Thymus (tissue), 11 donors: ENCODE measurements at regions not wholly inside any gene's neighbourhood (a gene's known extent, or its start where the extent isn't known, plus 50 kb on each side); places are given as distances from the start of the nearest gene placed in this dataset.

Experiments used
- DNase-seq, 9 donors: peaks; one replicate each; pipeline ENCODE4 v3.0.0-alpha.2; 2013; ENCODE audit warnings: low spot score in 9 of 9, low read depth in 6 of 9, missing footprints in 1 of 9
- H3K27ac ChIP-seq, 2 donors: one replicate each; pipeline ENCODE4 v1.5.1; 2013; ENCODE audit warnings: control low read depth in 1 of 2, low read depth in 1 of 2, low read length in 1 of 2, mild to moderate bottlenecking in 1 of 2, moderate library complexity in 1 of 2
- H3K27me3 ChIP-seq, 2 donors: one replicate each; pipeline ENCODE4 v1.5.1; 2013; ENCODE audit warnings: low read length in 1 of 2; ENCODE audit not compliant: control insufficient read depth in 2 of 2, insufficient read depth in 1 of 2
- H3K36me3 ChIP-seq, 2 donors: one replicate each; pipeline ENCODE4 v1.5.1; 2013; ENCODE audit warnings: low read length in 1 of 2, mild to moderate bottlenecking in 1 of 2, moderate library complexity in 1 of 2; ENCODE audit not compliant: control insufficient read depth in 2 of 2, insufficient read depth in 2 of 2
- H3K4me1 ChIP-seq, 2 donors: one replicate each; pipeline ENCODE4 v1.5.1; 2013; ENCODE audit warnings: low read length in 2 of 2; ENCODE audit not compliant: control insufficient read depth in 2 of 2, insufficient read depth in 2 of 2
- H3K4me3 ChIP-seq, 2 donors: one replicate each; pipeline ENCODE4 v1.5.1; 2013; ENCODE audit warnings: low read length in 2 of 2, control low read depth in 1 of 2, mild to moderate bottlenecking in 1 of 2
- H3K9me3 ChIP-seq, 2 donors: one replicate each; pipeline ENCODE4 v1.5.1; 2013; ENCODE audit warnings: low read length in 1 of 2, mild to moderate bottlenecking in 1 of 2; ENCODE audit not compliant: control insufficient read depth in 2 of 2, insufficient read depth in 1 of 2
- WGBS: extraction: QIAGEN DNeasy Blood & Tissue Kit; methylation state at CpG from one replicate; pipeline ENCODE4 v1.1.7; 2013; 5-methylcytosine and 5-hydroxymethylcytosine counted together
- donor health status: healthy.

DNA sequence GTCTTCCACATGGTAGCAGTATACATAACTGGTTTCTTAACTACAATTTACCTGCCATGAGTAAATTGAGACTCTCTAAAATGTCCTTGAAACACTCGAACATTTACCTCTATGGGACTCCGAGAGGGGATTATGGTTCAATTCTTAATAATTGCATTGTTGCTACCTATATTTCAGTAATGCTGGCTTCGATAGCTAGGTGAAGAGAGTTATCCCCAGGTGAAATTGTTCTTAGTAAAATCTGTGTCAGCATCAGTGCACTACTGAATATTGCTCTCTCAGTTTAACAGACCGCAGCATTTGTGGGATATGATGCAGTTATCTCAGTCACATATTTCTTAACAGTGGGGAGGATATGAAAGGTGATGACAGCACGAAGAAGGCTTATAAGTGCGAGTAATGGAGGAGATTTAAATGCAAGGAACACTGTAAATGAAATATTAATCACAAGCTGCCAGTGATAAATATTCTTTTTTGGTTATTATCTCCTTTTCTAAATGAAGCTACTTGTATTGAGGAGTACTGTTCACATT lies 801.9 kb downstream of the BRINP3 start:
- Histone ChIP-seq H3K27ac (no peak overlapping the region), H3K9me3 (no peaks in the 10 kb centered on the region), H3K27me3 (no peaks in the 10 kb centered on the region), H3K4me3 (no peak overlapping the region), H3K36me3 (no peaks in the 10 kb centered on the region), H3K4me1 (no peaks in the 10 kb centered on the region)
- DNase-seq = no peak
- WGBS = 85% methylated on average over 6 of the region's 6 CpGs

DNA sequence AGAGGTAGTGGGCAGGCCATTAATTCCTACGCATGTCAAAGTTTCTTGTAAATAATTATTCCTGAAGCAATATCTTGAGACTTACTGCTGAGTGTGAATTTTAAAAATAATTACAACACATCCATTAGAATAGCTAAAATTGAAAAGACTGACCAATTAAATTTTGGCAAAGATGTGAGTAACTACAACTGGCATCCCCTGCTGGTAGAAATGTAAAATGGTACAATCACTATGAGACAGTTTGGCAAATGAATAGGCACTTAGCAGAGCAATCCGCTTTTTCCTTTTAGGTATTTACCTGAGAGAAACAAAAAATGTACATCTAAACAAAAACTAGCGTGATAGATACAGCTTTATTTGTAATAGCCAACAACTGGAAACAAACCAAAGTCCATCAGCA lies 798.9 kb downstream of the BRINP3 start:
- H3K4me1 ChIP-seq = no peaks in the 10 kb centered on the region
- DNase-seq = no peak
- no peaks in the 10 kb centered on the region for H3K9me3 ChIP-seq
- H3K4me3 ChIP-seq = no peak overlapping the region
- no peak overlapping the region for H3K27ac ChIP-seq
- no peaks in the 10 kb centered on the region for H3K36me3 ChIP-seq
- 97% methylated on average over 3 of the region's 3 CpGs for WGBS
- no peaks in the 10 kb centered on the region for H3K27me3 ChIP-seq

GRCh38 chr1:189681252-189681919 lies 796.3 kb downstream of the BRINP3 start:
- H3K27ac ChIP-seq = no peak overlapping the region
- H3K36me3 ChIP-seq = no peaks in the 10 kb centered on the region
- no peaks in the 10 kb centered on the region for H3K4me1 ChIP-seq
- H3K9me3 ChIP-seq = no peaks in the 10 kb centered on the region
- WGBS = 50% methylated on average over 3 of the region's 3 CpGs
- H3K4me3 ChIP-seq = no peak overlapping the region
- DNase-seq = no peak
- H3K27me3 ChIP-seq = no peaks in the 10 kb centered on the region

DNA sequence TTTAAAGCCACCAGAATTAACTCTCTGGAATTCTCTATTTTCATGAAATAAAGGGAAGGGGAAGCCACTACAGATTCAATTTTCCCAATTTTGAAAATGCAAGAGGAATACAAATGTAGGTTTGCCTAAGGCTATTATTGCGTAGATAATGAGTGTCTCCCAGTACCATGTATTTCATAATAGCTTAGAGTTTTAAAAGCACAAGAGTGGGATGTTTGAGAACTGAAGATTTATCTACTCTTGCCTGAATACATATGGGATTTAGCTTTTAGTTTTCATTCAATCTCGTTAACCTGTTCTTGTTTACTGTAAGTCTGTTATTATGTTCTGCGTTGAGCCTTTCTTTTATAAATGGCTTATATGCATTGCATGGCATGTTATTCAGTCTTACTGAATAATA lies 795.1 kb downstream of the BRINP3 start:
- 90% methylated on average over 3 of the region's 3 CpGs for WGBS

GRCh38 chr1:189686288-189686687 lies 791.4 kb downstream of the BRINP3 start:
- Histone ChIP-seq H3K27ac (no peak overlapping the region), H3K36me3 (no peaks in the 10 kb centered on the region), H3K4me1 (no peaks in the 10 kb centered on the region), H3K4me3 (no peak overlapping the region), H3K9me3 (no peaks in the 10 kb centered on the region), H3K27me3 (no peaks in the 10 kb centered on the region)
- no peak for DNase-seq
- 93% methylated on average over 1 of the region's 1 CpG for WGBS

More for the DNA sequence above, 795.1 kb downstream of the BRINP3 start:
- Histone ChIP-seq H3K4me1 (no peaks in the 10 kb centered on the region), H3K27ac (no peak overlapping the region), H3K9me3 (no peaks in the 10 kb centered on the region), H3K27me3 (no peaks in the 10 kb centered on the region), H3K4me3 (no peak overlapping the region), H3K36me3 (no peaks in the 10 kb centered on the region)
- no peak for DNase-seq

DNA sequence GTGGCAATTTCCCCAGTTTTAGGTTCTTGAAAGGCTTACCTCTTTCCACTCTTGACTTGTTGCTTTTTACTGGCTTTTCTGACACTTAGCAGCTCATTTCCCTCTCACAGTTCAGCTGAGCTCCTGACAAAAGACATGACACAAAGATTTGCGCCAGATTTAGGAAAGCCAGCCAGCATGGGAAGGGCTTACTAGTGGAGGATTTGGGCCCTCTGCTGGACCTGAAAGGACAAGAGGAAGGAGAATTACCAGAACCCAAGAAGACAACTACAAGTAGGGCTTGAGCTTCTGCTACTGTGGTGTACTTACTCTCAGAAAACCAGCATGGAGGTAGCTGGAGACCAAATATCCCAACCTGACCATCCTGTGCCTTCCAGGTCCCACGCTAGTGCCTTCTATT lies 784.5 kb downstream of the BRINP3 start:
- Histone ChIP-seq H3K27ac (no peak overlapping the region), H3K4me1 (no peaks in the 10 kb centered on the region), H3K27me3 (no peaks in the 10 kb centered on the region), H3K4me3 (no peak overlapping the region), H3K36me3 (no peaks in the 10 kb centered on the region), H3K9me3 (no peaks in the 10 kb centered on the region)
- WGBS = 86% methylated on average over 2 of the region's 2 CpGs
- DNase-seq = no peak

- no peak for DNase-seq
Measured at GRCh38 chr1:189696297-189696696, 781.4 kb downstream of the BRINP3 start.

DNA sequence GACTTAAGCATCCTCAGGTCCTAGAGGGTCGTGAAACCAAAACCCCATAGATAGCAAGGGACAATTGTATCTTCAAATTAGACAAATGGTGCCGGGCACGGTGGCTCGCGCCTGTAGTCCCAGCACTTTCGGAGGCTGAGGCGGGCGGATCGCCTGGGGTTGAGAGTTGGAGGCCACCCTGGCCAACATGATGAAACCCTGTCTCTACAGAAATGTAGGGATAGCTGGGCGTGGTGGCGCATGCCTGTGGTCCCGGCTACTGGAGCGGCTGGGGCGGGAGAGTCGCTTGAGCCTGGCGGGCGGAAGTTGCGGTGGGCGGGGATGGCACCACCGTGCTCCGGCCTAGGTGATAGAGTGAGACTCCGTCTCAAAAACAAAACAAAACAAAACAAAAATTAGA lies 780.6 kb downstream of the BRINP3 start:
- no peak overlapping the region for H3K27ac ChIP-seq
- WGBS = 98% methylated on average over 22 of the region's 22 CpGs
- no peaks in the 10 kb centered on the region for H3K9me3 ChIP-seq
- DNase-seq = no peak
- H3K36me3 ChIP-seq = no peaks in the 10 kb centered on the region
- H3K4me1 ChIP-seq = no peaks in the 10 kb centered on the region
- no peaks in the 10 kb centered on the region for H3K27me3 ChIP-seq
- no peak overlapping the region for H3K4me3 ChIP-seq

More at GRCh38 chr1:189696297-189696696, 781.4 kb downstream of the BRINP3 start:
- 96% methylated on average over 19 of the region's 19 CpGs for WGBS
- H3K27ac ChIP-seq = no peak overlapping the region
- H3K27me3 ChIP-seq = no peaks in the 10 kb centered on the region
- no peaks in the 10 kb centered on the region for H3K9me3 ChIP-seq
- H3K4me1 ChIP-seq = no peaks in the 10 kb centered on the region
- H3K36me3 ChIP-seq = no peaks in the 10 kb centered on the region
- H3K4me3 ChIP-seq = no peak overlapping the region

DNA sequence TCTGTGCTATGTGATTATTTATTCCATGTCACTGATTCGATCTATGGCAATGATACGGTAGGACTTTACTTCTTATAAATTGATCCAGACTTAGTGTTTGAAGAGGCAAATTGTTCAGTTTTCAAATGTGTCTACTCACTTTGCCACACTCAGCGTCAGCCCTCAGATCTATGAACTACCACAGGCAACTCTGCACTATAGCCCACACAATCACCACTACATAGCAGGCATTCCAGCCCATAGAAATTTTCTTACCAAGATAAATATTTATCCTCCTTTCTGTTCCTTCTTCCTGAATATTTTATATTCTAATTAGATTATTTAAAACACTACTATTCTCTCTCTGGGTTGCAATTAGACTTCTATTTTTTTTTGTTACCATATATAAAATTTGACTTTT lies 776.1 kb downstream of the BRINP3 start:
- no peaks in the 10 kb centered on the region for H3K27me3 ChIP-seq
- WGBS = 95% methylated on average over 3 of the region's 3 CpGs
- no peak overlapping the region for H3K27ac ChIP-seq
- DNase-seq = no peak
- no peak overlapping the region for H3K4me3 ChIP-seq
- no peaks in the 10 kb centered on the region for H3K4me1 ChIP-seq
- H3K9me3 ChIP-seq = no peaks in the 10 kb centered on the region
- H3K36me3 ChIP-seq = no peaks in the 10 kb centered on the region
